Motor neuron (in vitro differentiated cells): ENCODE measurements at regions not wholly inside any gene's neighbourhood (a gene's known extent, or its start where the extent isn't known, plus 50 kb on each side); places are given as distances from the start of the nearest gene placed in this dataset.
A peak's percentile ranks its signal among the peaks of the same experiment; 100 is the strongest.

Experiments used
- ATAC-seq, 8 experiments: fragments of 200-7000 bp; cut with Tn5 transposase; replicated peaks in 6 of 8; 2 replicates each; pipeline ENCODE4 v1.8.0; 2021; ENCODE audit warnings: mild to moderate bottlenecking in 8 of 8, moderate library complexity in 8 of 8
- H3K27ac ChIP-seq, 2 donors: fragments of 250-450 bp; sonication (Bioruptor Pico); 2 replicates each; pipeline ENCODE4 v1.9.0; 2021; ENCODE audit warnings: antibody characterized with exemption in 2 of 2, mild to moderate bottlenecking in 2 of 2, moderate library complexity in 1 of 2
- H3K4me1 ChIP-seq, 2 donors: fragments of 250-450 bp; sonication (Bioruptor Pico); replicated peaks in 1 of 2; 2 replicates each; pipeline ENCODE4 v1.6.1; 2021; ENCODE audit warnings: antibody characterized with exemption in 2 of 2, mild to moderate bottlenecking in 2 of 2, moderate library complexity in 1 of 2
- H3K4me3 ChIP-seq, 5 donors: fragments of 250-450 bp; sonication (Bioruptor Pico); 2 replicates each; pipeline ENCODE4 v1.9.0; 2021; ENCODE audit warnings: antibody characterized with exemption in 5 of 5, mild to moderate bottlenecking in 5 of 5, moderate library complexity in 4 of 5
- WGBS, 10 experiments: fragments of 450-650 bp; shearing (Covaris generic); methylation state at CpG; one replicate each; pipeline ENCODE4 v1.0.0; 2022; 5-methylcytosine and 5-hydroxymethylcytosine counted together
- in situ Hi-C, 9 experiments: fragments of 400-800 bp; cut with MboI; loops; one replicate each; pipeline ENCODE4 v1.15.0; 2021; ENCODE audit warnings: low sequenced_read_pairs in 9 of 9, low pct_unique_long_range_greater_than_20kb in 2 of 9; ENCODE audit not compliant: unreplicated experiment in 9 of 9

- Histone ChIP-seq H3K27ac (no peak overlapping the region), H3K4me1 (peaks cover 3 to 6% of the 10 kb centered on the region in 2 donors), H3K4me3 (no peak overlapping the region)
- no peak for ATAC-seq
- in situ Hi-C loops: no loop called here
- 80 to 100% (median 90%) methylated on average over 1 to 4 of the region's 4 CpGs; no CpG with 5 or more reads in 3 of the 10 experiments for WGBS, 10 experiments
Measured at GRCh38 chr1:83813576-83813975, 185.4 kb downstream of the TTLL7 start.

- in situ Hi-C loops: no loop called here
- WGBS, 10 experiments: 0 to 100% (median 94%) methylated on average over 1 to 4 of the region's 4 CpGs; no CpG with 5 or more reads in 1 of the 10 experiments
Measured at GRCh38 chr1:83810144-83810543, 188.8 kb downstream of the TTLL7 start.

GRCh38 chr1:83808536-83808935 lies 190.4 kb downstream of the TTLL7 start:
- H3K27ac ChIP-seq: no peak overlapping the region
- in situ Hi-C loops: no loop called here
- no peak for ATAC-seq
- H3K4me1 ChIP-seq: no peaks in the 10 kb centered on the region
- H3K4me3 ChIP-seq: no peak overlapping the region

More at GRCh38 chr1:83810144-83810543, 188.8 kb downstream of the TTLL7 start:
- Histone ChIP-seq H3K27ac (no peak overlapping the region), H3K4me1 (peaks cover 3 to 6% of the 10 kb centered on the region in 2 donors), H3K4me3 (no peak overlapping the region)
- no peak for ATAC-seq

- in situ Hi-C loops: no loop called here
- Histone ChIP-seq H3K4me3 (no peak overlapping the region), H3K27ac (no peak overlapping the region), H3K4me1 (no peaks in the 10 kb centered on the region)
- WGBS, 10 experiments: 8 to 100% (median 94%) methylated on average over 2 to 3 of the region's 3 CpGs; no CpG with 5 or more reads in 3 of the 10 experiments
- peak in 2 of 8 experiments; percentile 88 to 89 for ATAC-seq
Measured at GRCh38 chr1:83807821-83808220, 191.1 kb downstream of the TTLL7 start.

- 0 to 88% (median 50%) methylated on average over 1 of the region's 1 CpG; no CpG with 5 or more reads in 2 of the 10 experiments for WGBS, 10 experiments
- ATAC-seq: peak in 1 of 8 experiments; percentile 68
Measured at GRCh38 chr1:83807231-83807630, 191.7 kb downstream of the TTLL7 start.

GRCh38 chr1:83805921-83806320 lies 193.0 kb downstream of the TTLL7 start:
- Histone ChIP-seq H3K4me3 (no peak overlapping the region), H3K27ac (no peak overlapping the region), H3K4me1 (no peaks in the 10 kb centered on the region)
- no peak for ATAC-seq
- WGBS, 10 experiments: 47 to 100% (median 77%) methylated on average over 1 to 4 of the region's 4 CpGs
- in situ Hi-C loops: no loop called here

More at GRCh38 chr1:83807231-83807630, 191.7 kb downstream of the TTLL7 start:
- H3K27ac ChIP-seq: no peak overlapping the region
- H3K4me3 ChIP-seq: no peak overlapping the region
- in situ Hi-C loops: no loop called here
- no peaks in the 10 kb centered on the region for H3K4me1 ChIP-seq

GRCh38 chr1:83802460-83803152 lies 196.3 kb downstream of the TTLL7 start:
- 0 to 100% (median 83%) methylated on average over 1 to 8 of the region's 8 CpGs; no CpG with 5 or more reads in 1 of the 10 experiments for WGBS, 10 experiments
- in situ Hi-C loops: no loop called here
- Histone ChIP-seq H3K4me1 (no peaks in the 10 kb centered on the region), H3K27ac (no peak overlapping the region), H3K4me3 (no peak overlapping the region)
- no peak for ATAC-seq

- WGBS, 10 experiments: 0 to 100% (median 85%) methylated on average over 1 to 3 of the region's 3 CpGs; no CpG with 5 or more reads in 2 of the 10 experiments
Measured at GRCh38 chr1:83802023-83802422, 196.9 kb downstream of the TTLL7 start.

GRCh38 chr1:83800066-83800465 lies 198.9 kb downstream of the TTLL7 start:
- ATAC-seq: no peak
- no peaks in the 10 kb centered on the region for H3K4me1 ChIP-seq
- no peak overlapping the region for H3K4me3 ChIP-seq
- in situ Hi-C loops: no loop called here
- H3K27ac ChIP-seq: no peak overlapping the region
- 0 to 100% (median 80%) methylated on average over 1 to 3 of the region's 3 CpGs; no CpG with 5 or more reads in 1 of the 10 experiments for WGBS, 10 experiments

More at GRCh38 chr1:83802023-83802422, 196.9 kb downstream of the TTLL7 start:
- Histone ChIP-seq H3K27ac (no peak overlapping the region), H3K4me1 (no peaks in the 10 kb centered on the region), H3K4me3 (no peak overlapping the region)
- in situ Hi-C loops: no loop called here
- no peak for ATAC-seq

GRCh38 chr1:83799594-83799993 lies 199.3 kb downstream of the TTLL7 start:
- H3K4me3 ChIP-seq: no peak overlapping the region
- ATAC-seq: peak in 4 of 8 experiments; percentile 27 to 95 (median 68)
- 0 to 90% (median 30%) methylated on average over 1 of the region's 1 CpG; no CpG with 5 or more reads in 3 of the 10 experiments for WGBS, 10 experiments
- in situ Hi-C loops: no loop called here
- H3K27ac ChIP-seq: no peak overlapping the region
- no peaks in the 10 kb centered on the region for H3K4me1 ChIP-seq

- no peak overlapping the region for H3K27ac ChIP-seq
- no peaks in the 10 kb centered on the region for H3K4me1 ChIP-seq
- ATAC-seq: no peak
- in situ Hi-C loops: no loop called here
- no peak overlapping the region for H3K4me3 ChIP-seq
Measured at GRCh38 chr1:83798965-83799364, 200.0 kb downstream of the TTLL7 start.

GRCh38 chr1:83796409-83796808 lies 202.5 kb downstream of the TTLL7 start:
- Histone ChIP-seq H3K4me3 (no peak overlapping the region), H3K4me1 (no peaks in the 10 kb centered on the region), H3K27ac (no peak overlapping the region)
- ATAC-seq: no peak
- WGBS, 10 experiments: 0 to 93% (median 73%) methylated on average over 2 to 4 of the region's 4 CpGs; no CpG with 5 or more reads in 3 of the 10 experiments
- in situ Hi-C loops: no loop called here

GRCh38 chr1:83794384-83794783 lies 204.5 kb downstream of the TTLL7 start:
- in situ Hi-C loops: no loop called here
- no peak overlapping the region for H3K4me3 ChIP-seq
- no peak for ATAC-seq
- H3K27ac ChIP-seq: no peak overlapping the region
- H3K4me1 ChIP-seq: no peaks in the 10 kb centered on the region
- 20 to 100% (median 93%) methylated on average over 1 to 2 of the region's 2 CpGs for WGBS, 10 experiments
